Ovary (tissue), 7 donors: ENCODE measurements at regions not wholly inside any gene's neighbourhood (a gene's known extent, or its start where the extent isn't known, plus 50 kb on each side); places are given as distances from the start of the nearest gene placed in this dataset.

Experiments
- DNase-seq, 5 donors: peaks; one replicate each; pipeline ENCODE4 v3.0.0-alpha.2; 2019 to 2020
- H3K27ac ChIP-seq, 2 donors: fragments of 200-600 bp; one replicate each; pipeline versions ENCODE4 v1.5.1 to v1.8.0; 2019 to 2022
- H3K27me3 ChIP-seq: fragments of 200-600 bp; one replicate; pipeline ENCODE4 v1.8.0; 2022
- H3K36me3 ChIP-seq: fragments of 200-600 bp; sonication (generic); one replicate; pipeline ENCODE4 v1.5.1; 2019
- H3K4me1 ChIP-seq: one replicate; pipeline ENCODE4 v1.8.1; 2013; ENCODE audit warnings: mild to moderate bottlenecking, moderate library complexity; ENCODE audit not compliant: insufficient read depth
- H3K4me3 ChIP-seq: fragments of 200-600 bp; sonication (generic); one replicate; pipeline ENCODE4 v1.5.1; 2017
- H3K9me3 ChIP-seq, 2 donors: fragments of 200-600 bp in 1 of 2; sonication (generic) in 1 of 2; one replicate each; pipeline versions ENCODE4 v1.5.1 to v1.8.1; 2013 to 2019; ENCODE audit warnings: mild to moderate bottlenecking in 1 of 2, moderate library complexity in 1 of 2
- CTCF ChIP-seq, 3 donors: fragments of 450-650 bp in 2 of 3; fragments of 200-600 bp in 1 of 3; IDR thresholded peaks; one replicate each; pipeline versions ENCODE4 v1.5.1 to v1.8.0; 2016 to 2022; ENCODE audit warnings: antibody characterized with exemption in 3 of 3, mild to moderate bottlenecking in 1 of 3
- EP300 ChIP-seq: sonication (generic); formaldehyde crosslinking; IDR thresholded peaks from one replicate; pipeline ENCODE4 v1.6.1; 2017; ENCODE audit warnings: antibody characterized with exemption
- POLR2A ChIP-seq: fragments of 450-650 bp; IDR thresholded peaks from one replicate; pipeline ENCODE4 v1.6.1; 2017; ENCODE audit warnings: antibody characterized with exemption, mild to moderate bottlenecking, moderate library complexity
- WGBS, 3 donors: extraction: QIAGEN DNeasy Blood & Tissue Kit in 1 of 3; methylation state at CpG; one replicate each; pipeline versions ENCODE4 v1.1.5 to v1.1.7; 2013 to 2017; 5-methylcytosine and 5-hydroxymethylcytosine counted together
- intact Hi-C, 4 donors: fragments of 100-400 bp; cut with DNase I; formaldehyde crosslinking; loops; one replicate each; pipeline versions ENCODE4 v1.11.0 to v1.15.1; 2022 to 2023
- donor health status: DM: no; HTN: no; CAD: no; lungs with moderate emphysema.
- donor health status: DM: no; HTN: no; CAD: no.
- donor health status: Bipolar disorder and iron deficiency.
- donor health status: DM: no; HTN: no; CAD: no.
- donor health status: DM: yes; HTN: yes; CAD: no.

- Histone ChIP-seq H3K27me3 (no peaks in the 10 kb centered on the region), H3K4me1 (no peaks in the 10 kb centered on the region), H3K9me3 (no peaks in the 10 kb centered on the region), H3K27ac (no peak overlapping the region), H3K4me3 (no peak overlapping the region), H3K36me3 (no peaks in the 10 kb centered on the region)
- WGBS, 3 donors: 87 to 90% (median 87%) methylated on average over 6 of the region's 6 CpGs
- DNase-seq: no peak
- intact Hi-C loops: no loop called here
- no peak for TF ChIP-seq EP300
- TF ChIP-seq CTCF (IDR thresholded peaks at IDR 0.05): no peak
Observed at GRCh38 chr2:65580824-65581223, 148.4 kb upstream of the SPRED2 start.

- Histone ChIP-seq H3K9me3 (no peaks in the 10 kb centered on the region), H3K27me3 (no peaks in the 10 kb centered on the region), H3K4me1 (no peaks in the 10 kb centered on the region), H3K36me3 (no peaks in the 10 kb centered on the region), H3K4me3 (no peak overlapping the region), H3K27ac (no peak overlapping the region)
- no peak for TF ChIP-seq CTCF (IDR thresholded peaks at IDR 0.05)
- no peak for TF ChIP-seq EP300
- TF ChIP-seq POLR2A: no peak
- intact Hi-C loops: loop anchor here in 1 of 4 donors (10.0 kb wide), 1 partner anchor 665 kb away; no protein-coding TSS in a partner anchor
- 71 to 76% (median 73%) methylated on average over 10 of the region's 10 CpGs for WGBS, 3 donors
- no peak for DNase-seq
Observed at GRCh38 chr2:65579506-65580235, 147.3 kb upstream of the SPRED2 start.

GRCh38 chr2:65577654-65578053 is 145.3 kb upstream of the SPRED2 start:
- no peak overlapping the region for H3K27ac ChIP-seq
- WGBS, 3 donors: 94 to 97% (median 96%) methylated on average over 5 of the region's 5 CpGs

GRCh38 chr2:65576861-65577601 is 144.6 kb upstream of the SPRED2 start:
- Histone ChIP-seq H3K9me3 (no peaks in the 10 kb centered on the region), H3K27ac (no peak overlapping the region), H3K27me3 (no peaks in the 10 kb centered on the region), H3K4me3 (no peak overlapping the region), H3K36me3 (no peaks in the 10 kb centered on the region), H3K4me1 (no peaks in the 10 kb centered on the region)
- no peak for TF ChIP-seq EP300
- no peak for TF ChIP-seq POLR2A
- TF ChIP-seq CTCF (IDR thresholded peaks at IDR 0.05): no peak
- no peak for DNase-seq
- 47 to 54% (median 48%) methylated on average over 12 of the region's 12 CpGs for WGBS, 3 donors
- intact Hi-C loops: loop anchor here in 1 of 4 donors (10.0 kb wide), 1 partner anchor 662 kb away; no protein-coding TSS in a partner anchor

More at GRCh38 chr2:65577654-65578053, 145.3 kb upstream of the SPRED2 start:
- H3K27me3 ChIP-seq: no peaks in the 10 kb centered on the region
- TF ChIP-seq CTCF (IDR thresholded peaks at IDR 0.05): no peak
- TF ChIP-seq EP300: no peak
- TF ChIP-seq POLR2A: no peak
- no peak for DNase-seq
- H3K9me3 ChIP-seq: no peaks in the 10 kb centered on the region
- intact Hi-C loops: loop anchor here in 1 of 4 donors (10.0 kb wide), 1 partner anchor 663 kb away; no protein-coding TSS in a partner anchor
- H3K36me3 ChIP-seq: no peaks in the 10 kb centered on the region
- no peaks in the 10 kb centered on the region for H3K4me1 ChIP-seq
- H3K4me3 ChIP-seq: no peak overlapping the region
